GM21515 (cell line): ENCODE measurements at regions not wholly inside any gene's neighbourhood (a gene's known extent, or its start where the extent isn't known, plus 50 kb on each side); places are given as distances from the start of the nearest gene placed in this dataset.

ENCODE experiments used
- ATAC-seq: cut with Tn5 transposase; IDR thresholded peaks from one replicate; pipeline ENCODE4 v1.9.1; 2021; ENCODE audit not compliant: unreplicated experiment

- no peak for ATAC-seq
Observed at GRCh38 chr5:98106116-98107031, 667.1 kb upstream of the RGMB start.

GRCh38 chr5:98108497-98108896 lies 665.0 kb upstream of the RGMB start:
- ATAC-seq = no peak

- ATAC-seq = no peak
Observed at GRCh38 chr5:98109561-98110006, 663.9 kb upstream of the RGMB start.

- ATAC-seq = no peak
Observed at GRCh38 chr5:98110282-98110691, 663.2 kb upstream of the RGMB start.

GRCh38 chr5:98110791-98111190 lies 662.7 kb upstream of the RGMB start:
- no peak for ATAC-seq

- ATAC-seq = no peak
Observed at GRCh38 chr5:98111686-98112085, 661.8 kb upstream of the RGMB start.

GRCh38 chr5:98121036-98121936 lies 652.2 kb upstream of the RGMB start:
- no peak for ATAC-seq

GRCh38 chr5:98128271-98128670 lies 645.2 kb upstream of the RGMB start:
- no peak for ATAC-seq

GRCh38 chr5:98128846-98129245 lies 644.6 kb upstream of the RGMB start:
- no peak for ATAC-seq

- ATAC-seq = no peak
Observed at GRCh38 chr5:98130261-98131035, 643.0 kb upstream of the RGMB start.

GRCh38 chr5:98144116-98144515 lies 629.3 kb upstream of the RGMB start:
- no peak for ATAC-seq

GRCh38 chr5:98144710-98145109 lies 628.8 kb upstream of the RGMB start:
- no peak for ATAC-seq

GRCh38 chr5:98157368-98157767 lies 616.1 kb upstream of the RGMB start:
- ATAC-seq = no peak

- no peak for ATAC-seq
Observed at GRCh38 chr5:98158440-98158839, 615.0 kb upstream of the RGMB start.

GRCh38 chr5:98163796-98164493 lies 609.5 kb upstream of the RGMB start:
- no peak for ATAC-seq

GRCh38 chr5:98168871-98169270 lies 604.6 kb upstream of the RGMB start:
- ATAC-seq = no peak

GRCh38 chr5:98170994-98171393 lies 602.5 kb upstream of the RGMB start:
- ATAC-seq = no peak

GRCh38 chr5:98173334-98173733 lies 600.1 kb upstream of the RGMB start:
- no peak for ATAC-seq

GRCh38 chr5:98175474-98175873 lies 598.0 kb upstream of the RGMB start:
- ATAC-seq = no peak
